Vagina (tissue), 2 donors: ENCODE measurements at regions not wholly inside any gene's neighbourhood (a gene's known extent, or its start where the extent isn't known, plus 50 kb on each side); places are given as distances from the start of the nearest gene placed in this dataset.

Source experiments
- POLR2A ChIP-seq, 2 donors: fragments of 450-650 bp; IDR thresholded peaks; one replicate each; pipeline ENCODE4 v1.6.1; 2017; ENCODE audit warnings: antibody characterized with exemption in 2 of 2, mild to moderate bottlenecking in 2 of 2, moderate library complexity in 2 of 2
- TF ChIP-seq, protein P1 (sequence below), 3 experiments: fragments of 450-650 bp in 2 of 3; fragments of 200-600 bp in 1 of 3; sonication (generic) in 1 of 3; IDR thresholded peaks; one replicate each; pipeline ENCODE4 v1.5.1; 2017 to 2019; ENCODE audit warnings: antibody characterized with exemption in 3 of 3, mild to moderate bottlenecking in 2 of 3, moderate library complexity in 2 of 3

DNA sequence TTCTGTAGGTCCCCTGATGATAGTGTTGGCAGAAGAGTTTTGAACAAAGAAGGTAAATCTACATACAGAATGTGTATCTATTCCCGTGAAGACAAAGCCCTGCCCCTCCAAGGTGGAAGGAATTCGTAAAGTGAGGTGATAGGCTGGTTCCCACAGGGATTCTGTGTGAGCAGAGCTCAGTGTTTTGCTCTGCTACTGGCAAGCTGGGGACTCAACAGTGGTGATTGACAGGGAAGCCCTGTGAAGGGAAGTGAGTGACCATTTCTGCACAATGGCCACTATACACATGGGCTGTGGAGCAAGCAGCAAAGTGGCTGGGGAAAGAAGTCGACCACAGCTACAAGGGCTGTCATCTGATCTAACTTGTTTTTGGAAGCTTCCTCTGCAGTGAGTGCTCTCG is 90.0 kb upstream of the LRRN2 start:
- TF ChIP-seq, protein P1, sequence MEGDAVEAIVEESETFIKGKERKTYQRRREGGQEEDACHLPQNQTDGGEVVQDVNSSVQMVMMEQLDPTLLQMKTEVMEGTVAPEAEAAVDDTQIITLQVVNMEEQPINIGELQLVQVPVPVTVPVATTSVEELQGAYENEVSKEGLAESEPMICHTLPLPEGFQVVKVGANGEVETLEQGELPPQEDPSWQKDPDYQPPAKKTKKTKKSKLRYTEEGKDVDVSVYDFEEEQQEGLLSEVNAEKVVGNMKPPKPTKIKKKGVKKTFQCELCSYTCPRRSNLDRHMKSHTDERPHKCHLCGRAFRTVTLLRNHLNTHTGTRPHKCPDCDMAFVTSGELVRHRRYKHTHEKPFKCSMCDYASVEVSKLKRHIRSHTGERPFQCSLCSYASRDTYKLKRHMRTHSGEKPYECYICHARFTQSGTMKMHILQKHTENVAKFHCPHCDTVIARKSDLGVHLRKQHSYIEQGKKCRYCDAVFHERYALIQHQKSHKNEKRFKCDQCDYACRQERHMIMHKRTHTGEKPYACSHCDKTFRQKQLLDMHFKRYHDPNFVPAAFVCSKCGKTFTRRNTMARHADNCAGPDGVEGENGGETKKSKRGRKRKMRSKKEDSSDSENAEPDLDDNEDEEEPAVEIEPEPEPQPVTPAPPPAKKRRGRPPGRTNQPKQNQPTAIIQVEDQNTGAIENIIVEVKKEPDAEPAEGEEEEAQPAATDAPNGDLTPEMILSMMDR (IDR thresholded peaks at IDR 0.05), result no peak
- no peak for TF ChIP-seq POLR2A (IDR thresholded peaks at IDR 0.05)
